Aorta (tissue), 5 donors: ENCODE measurements at regions not wholly inside any gene's neighbourhood (a gene's known extent, or its start where the extent isn't known, plus 50 kb on each side); places are given as distances from the start of the nearest gene placed in this dataset.

Source experiments
- ATAC-seq: fragments of 200-7000 bp; cut with Tn5 transposase; one replicate; pipeline ENCODE4 v1.9.1; 2022; ENCODE audit warnings: moderate library complexity; ENCODE audit not compliant: low FRiP score
- DNase-seq, 2 donors: peaks; one replicate each; pipeline ENCODE4 v3.0.0-alpha.2; 2020
- H3K27ac ChIP-seq, 2 donors: one replicate each; pipeline ENCODE4 v1.5.1; 2013; ENCODE audit warnings: low read length in 2 of 2, mild to moderate bottlenecking in 2 of 2, moderate library complexity in 2 of 2, control low read depth in 1 of 2, inconsistent platforms in 1 of 2, low read depth in 1 of 2
- H3K27me3 ChIP-seq, 2 donors: one replicate each; pipeline ENCODE4 v1.6.1; 2013; ENCODE audit warnings: control low read depth in 1 of 2, low read length in 1 of 2, mild to moderate bottlenecking in 1 of 2, moderate library complexity in 1 of 2; ENCODE audit not compliant: insufficient read depth in 2 of 2, control insufficient read depth in 1 of 2
- H3K36me3 ChIP-seq, 2 donors: one replicate each; pipeline ENCODE4 v1.6.1; 2013; ENCODE audit warnings: control low read depth in 1 of 2, low read length in 1 of 2, mild to moderate bottlenecking in 1 of 2; ENCODE audit not compliant: insufficient read depth in 2 of 2, control insufficient read depth in 1 of 2
- H3K4me1 ChIP-seq, 2 donors: one replicate each; pipeline ENCODE4 v1.6.1; 2013; ENCODE audit warnings: low read length in 2 of 2, control low read depth in 1 of 2, mild to moderate bottlenecking in 1 of 2, moderate library complexity in 1 of 2; ENCODE audit not compliant: insufficient read depth in 2 of 2, control insufficient read depth in 1 of 2
- H3K4me3 ChIP-seq, 2 donors: one replicate each; pipeline ENCODE4 v1.5.1; 2013; ENCODE audit warnings: low read length in 2 of 2, control low read depth in 1 of 2, mild to moderate bottlenecking in 1 of 2
- H3K9me3 ChIP-seq: one replicate; pipeline ENCODE4 v1.6.1; 2013; ENCODE audit warnings: mild to moderate bottlenecking, low read length; ENCODE audit not compliant: control insufficient read depth
- WGBS, 2 donors: extraction: QIAGEN DNeasy Blood & Tissue Kit; methylation state at CpG; one replicate each; pipeline ENCODE4 v1.1.7; 2013; 5-methylcytosine and 5-hydroxymethylcytosine counted together
- intact Hi-C, 2 donors: fragments of 100-400 bp; cut with DNase I; formaldehyde crosslinking; loops; one replicate each; pipeline versions ENCODE4 v1.14.2 to v1.15.0; 2022
- donor health status: healthy with polysubstance abuse.
- donor health status: Bipolar disorder and iron deficiency.
- donor health status: DM: no; HTN: no; CAD: no.
- donor health status: DM: no; HTN: no; CAD: no.
- donor health status: DM: yes; HTN: yes; CAD: no.

GRCh38 chr5:60185231-60186099 lies 291.9 kb upstream of the PDE4D start:
- DNase-seq (no peak), ATAC-seq (no peak)
- H3K36me3 ChIP-seq, result no peaks in the 10 kb centered on the region
- no peaks in the 10 kb centered on the region for H3K27me3 ChIP-seq
- H3K9me3 ChIP-seq, result peaks cover 1% of the 10 kb centered on the region
- no peak overlapping the region for H3K4me3 ChIP-seq
- 76 to 79% methylated on average over 8 of the region's 8 CpGs for WGBS, 2 donors
- H3K4me1 ChIP-seq, result no peaks in the 10 kb centered on the region
- H3K27ac ChIP-seq, result no peak overlapping the region
- intact Hi-C loops, result no loop called here

- no peak overlapping the region for H3K27ac ChIP-seq
- intact Hi-C loops, result no loop called here
Observed at GRCh38 chr5:60184606-60185005, 291.1 kb upstream of the PDE4D start.

GRCh38 chr5:60183881-60184280 lies 290.4 kb upstream of the PDE4D start:
- H3K27ac ChIP-seq, result no peak overlapping the region
- no peak for DNase-seq
- peaks cover 0 to 2% of the 10 kb centered on the region in 2 donors for H3K4me1 ChIP-seq
- intact Hi-C loops, result no loop called here
- 92 to 94% methylated on average over 1 of the region's 1 CpG for WGBS, 2 donors
- ATAC-seq, result no peak
- H3K36me3 ChIP-seq, result peaks cover 0 to 2% of the 10 kb centered on the region in 2 donors
- H3K9me3 ChIP-seq, result peaks cover 1% of the 10 kb centered on the region
- no peaks in the 10 kb centered on the region for H3K27me3 ChIP-seq
- H3K4me3 ChIP-seq, result no peak overlapping the region

More at GRCh38 chr5:60184606-60185005, 291.1 kb upstream of the PDE4D start:
- Histone ChIP-seq H3K27me3 (no peaks in the 10 kb centered on the region), H3K36me3 (no peaks in the 10 kb centered on the region), H3K4me3 (no peak overlapping the region), H3K4me1 (no peaks in the 10 kb centered on the region), H3K9me3 (peaks cover 1% of the 10 kb centered on the region)
- DNase-seq (no peak), ATAC-seq (no peak)
- WGBS, 2 donors, result 95% methylated on average over 2 of the region's 2 CpGs

- 20% methylated on average over 1 of the region's 1 CpG for WGBS, 2 donors
- intact Hi-C loops, result no loop called here
- DNase-seq (no peak), ATAC-seq (no peak)
- no peak overlapping the region for H3K4me3 ChIP-seq
- H3K27me3 ChIP-seq, result no peaks in the 10 kb centered on the region
- peaks cover 2% of the 10 kb centered on the region for H3K9me3 ChIP-seq
- no peak overlapping the region for H3K27ac ChIP-seq
- peaks cover 0 to 3% of the 10 kb centered on the region in 2 donors for H3K36me3 ChIP-seq
- H3K4me1 ChIP-seq, result peaks cover 0 to 8% of the 10 kb centered on the region in 2 donors
Observed at GRCh38 chr5:60178101-60178500, 284.6 kb upstream of the PDE4D start.

- intact Hi-C loops, result no loop called here
- Histone ChIP-seq H3K27me3 (no peaks in the 10 kb centered on the region), H3K4me3 (no peak overlapping the region), H3K36me3 (peaks cover 0 to 3% of the 10 kb centered on the region in 2 donors), H3K4me1 (peaks cover 0 to 8% of the 10 kb centered on the region in 2 donors), H3K9me3 (peaks cover 2% of the 10 kb centered on the region), H3K27ac (no peak overlapping the region)
- ATAC-seq, result no peak
- WGBS, 2 donors, result 66 to 69% methylated on average over 4 of the region's 4 CpGs
- DNase-seq, result no peak
Observed at GRCh38 chr5:60177596-60177995, 284.1 kb upstream of the PDE4D start.

- Histone ChIP-seq H3K36me3 (no peaks in the 10 kb centered on the region), H3K27me3 (no peaks in the 10 kb centered on the region), H3K4me1 (peaks cover 0 to 4% of the 10 kb centered on the region in 2 donors), H3K4me3 (no peak overlapping the region), H3K27ac (no peak overlapping the region), H3K9me3 (peaks cover 2% of the 10 kb centered on the region)
- ATAC-seq (no peak), DNase-seq (no peak)
- intact Hi-C loops, result no loop called here
Observed at GRCh38 chr5:60173667-60174066, 280.1 kb upstream of the PDE4D start.

GRCh38 chr5:60163762-60164161 lies 270.2 kb upstream of the PDE4D start:
- DNase-seq (no peak), ATAC-seq (no peak)
- Histone ChIP-seq H3K27me3 (no peaks in the 10 kb centered on the region), H3K4me3 (no peak overlapping the region), H3K27ac (no peak overlapping the region), H3K36me3 (no peaks in the 10 kb centered on the region), H3K9me3 (no peaks in the 10 kb centered on the region), H3K4me1 (no peaks in the 10 kb centered on the region)
- 93 to 97% methylated on average over 1 of the region's 1 CpG for WGBS, 2 donors
- intact Hi-C loops, result no loop called here

- Histone ChIP-seq H3K4me1 (no peaks in the 10 kb centered on the region), H3K27ac (no peak overlapping the region), H3K4me3 (no peak overlapping the region), H3K27me3 (no peaks in the 10 kb centered on the region), H3K9me3 (no peaks in the 10 kb centered on the region), H3K36me3 (no peaks in the 10 kb centered on the region)
- DNase-seq (no peak), ATAC-seq (no peak)
- 71 to 76% methylated on average over 1 of the region's 1 CpG for WGBS, 2 donors
- intact Hi-C loops, result no loop called here
Observed at GRCh38 chr5:60162441-60162840, 268.9 kb upstream of the PDE4D start.

- H3K4me3 ChIP-seq, result no peak overlapping the region
- DNase-seq (no peak), ATAC-seq (no peak)
- WGBS, 2 donors, result 56 to 59% methylated on average over 3 of the region's 3 CpGs
- H3K36me3 ChIP-seq, result no peaks in the 10 kb centered on the region
- no peaks in the 10 kb centered on the region for H3K9me3 ChIP-seq
- H3K4me1 ChIP-seq, result no peaks in the 10 kb centered on the region
- intact Hi-C loops, result no loop called here
- no peaks in the 10 kb centered on the region for H3K27me3 ChIP-seq
- H3K27ac ChIP-seq, result no peak overlapping the region
Observed at GRCh38 chr5:60161340-60161934, 267.9 kb upstream of the PDE4D start.
